HG03139 (cell line): ENCODE measurements at regions not wholly inside any gene's neighbourhood (a gene's known extent, or its start where the extent isn't known, plus 50 kb on each side); places are given as distances from the start of the nearest gene placed in this dataset.

Experiments used
- ATAC-seq: cut with Tn5 transposase; IDR thresholded peaks from one replicate; pipeline ENCODE4 v1.9.1; 2021; ENCODE audit not compliant: unreplicated experiment

GRCh38 chr14:98022541-98023520 lies 1225.6 kb downstream of the VRK1 start:
- ATAC-seq, result no peak

GRCh38 chr14:98028162-98028561 lies 1231.0 kb downstream of the VRK1 start:
- no peak for ATAC-seq

GRCh38 chr14:98035396-98035795 lies 1236.6 kb downstream of the BCL11B start:
- ATAC-seq, result no peak

- ATAC-seq, result no peak
Observed at GRCh38 chr14:98037831-98038230, 1234.2 kb downstream of the BCL11B start.

- ATAC-seq, result no peak
Observed at GRCh38 chr14:98056946-98057345, 1215.1 kb downstream of the BCL11B start.

GRCh38 chr14:98059106-98059505 lies 1212.9 kb downstream of the BCL11B start:
- no peak for ATAC-seq

GRCh38 chr14:98062083-98062482 lies 1209.9 kb downstream of the BCL11B start:
- ATAC-seq, result no peak

GRCh38 chr14:98069712-98070171 lies 1202.3 kb downstream of the BCL11B start:
- ATAC-seq, result no peak

- no peak for ATAC-seq
Observed at GRCh38 chr14:98070536-98070935, 1201.5 kb downstream of the BCL11B start.

GRCh38 chr14:98074111-98074510 lies 1197.9 kb downstream of the BCL11B start:
- ATAC-seq, result no peak

- no peak for ATAC-seq
Observed at GRCh38 chr14:98077176-98077575, 1194.8 kb downstream of the BCL11B start.

GRCh38 chr14:98082833-98083232 lies 1189.2 kb downstream of the BCL11B start:
- ATAC-seq, result no peak

GRCh38 chr14:98085751-98086150 lies 1186.2 kb downstream of the BCL11B start:
- ATAC-seq, result no peak

GRCh38 chr14:98093111-98093510 lies 1178.9 kb downstream of the BCL11B start:
- ATAC-seq, result no peak

- no peak for ATAC-seq
Observed at GRCh38 chr14:98099527-98099926, 1172.5 kb downstream of the BCL11B start.

- ATAC-seq, result no peak
Observed at GRCh38 chr14:98101323-98101722, 1170.7 kb downstream of the BCL11B start.

GRCh38 chr14:98103705-98104104 lies 1168.3 kb downstream of the BCL11B start:
- no peak for ATAC-seq

GRCh38 chr14:98109326-98109725 lies 1162.7 kb downstream of the BCL11B start:
- ATAC-seq, result no peak

GRCh38 chr14:98112194-98112780 lies 1159.7 kb downstream of the BCL11B start:
- no peak for ATAC-seq

- ATAC-seq, result no peak
Observed at GRCh38 chr14:98114122-98114895, 1157.7 kb downstream of the BCL11B start.

GRCh38 chr14:98114946-98115345 lies 1157.1 kb downstream of the BCL11B start:
- no peak for ATAC-seq
